ENCODE measurements at regions not wholly inside any gene's neighbourhood (a gene's known extent, or its start where the extent isn't known, plus 50 kb on each side); places are given as distances from the start of the nearest gene placed in this dataset.
"Not testable (repeated sequence)": the region's sequence is repeated elsewhere in the genome, so short reads cannot be mapped to it uniquely, and the experiment has no call there.

GRCh38 chr6:40688214-40688761, 101.1 kb upstream of the LRFN2 start:
- DNase-seq (ENCODE audit: low spot score): no peak

- DNase-seq (ENCODE audit: low spot score): no peak
Observed at GRCh38 chr6:40685862-40686261, 98.7 kb upstream of the LRFN2 start.

GRCh38 chr6:40681622-40682021, 94.5 kb upstream of the LRFN2 start:
- no peak for DNase-seq (ENCODE audit: low spot score)

GRCh38 chr6:40678941-40679340, 91.8 kb upstream of the LRFN2 start:
- no peak for DNase-seq (ENCODE audit: low spot score)

- DNase-seq (ENCODE audit: low spot score): no peak
Observed at GRCh38 chr6:40674170-40674569, 87.0 kb upstream of the LRFN2 start.

- no peak for DNase-seq (ENCODE audit: low spot score)
Observed at GRCh38 chr6:40672087-40672486, 84.9 kb upstream of the LRFN2 start.

GRCh38 chr6:40671694-40672050, 84.5 kb upstream of the LRFN2 start:
- DNase-seq (ENCODE audit: low spot score): no peak

- DNase-seq (ENCODE audit: low spot score): no peak
Observed at GRCh38 chr6:40671001-40671693, 84.0 kb upstream of the LRFN2 start.

- no peak for DNase-seq (ENCODE audit: low spot score)
Observed at GRCh38 chr6:40669343-40669742, 82.2 kb upstream of the LRFN2 start.

GRCh38 chr6:40668203-40668602, 81.0 kb upstream of the LRFN2 start:
- no peak for DNase-seq (ENCODE audit: low spot score)

- no peak for DNase-seq (ENCODE audit: low spot score)
Observed at GRCh38 chr6:40666530-40666929, 79.4 kb upstream of the LRFN2 start.

- DNase-seq (ENCODE audit: low spot score): no peak
Observed at GRCh38 chr6:40661726-40662125, 74.6 kb upstream of the LRFN2 start.

- DNase-seq (ENCODE audit: low spot score): not testable (repeated sequence)
Observed at GRCh38 chr6:40656772-40657171, 69.6 kb upstream of the LRFN2 start.

- no peak for DNase-seq (ENCODE audit: low spot score)
Observed at GRCh38 chr6:40654828-40655227, 67.7 kb upstream of the LRFN2 start.

GRCh38 chr6:40645043-40645442, 57.9 kb upstream of the LRFN2 start:
- no peak for DNase-seq (ENCODE audit: low spot score)

GRCh38 chr6:40642837-40643236, 55.7 kb upstream of the LRFN2 start:
- no peak for DNase-seq (ENCODE audit: low spot score)

GRCh38 chr6:40642190-40642589, 55.0 kb upstream of the LRFN2 start:
- no peak for DNase-seq (ENCODE audit: low spot score)

- peak; percentile 30 for DNase-seq (ENCODE audit: low spot score)
Observed at GRCh38 chr6:40640599-40641227, 53.5 kb upstream of the LRFN2 start.

Data from Ammon's horn (tissue), 1 donor.